Inferior parietal cortex (tissue), 1 donor: ENCODE measurements at regions not wholly inside any gene's neighbourhood (a gene's known extent, or its start where the extent isn't known, plus 50 kb on each side); places are given as distances from the start of the nearest gene placed in this dataset.

ENCODE experiments used
- DNase-seq: peaks from one replicate; pipeline ENCODE4 v3.0.0-alpha.2; 2016; ENCODE audit errors: extremely low spot score

GRCh38 chr5:143761663-143762062, 50.3 kb upstream of the HMHB1 start:
- DNase-seq, result no peak

- no peak for DNase-seq
Observed at GRCh38 chr5:143760755-143761154, 51.2 kb upstream of the HMHB1 start.

- DNase-seq, result no peak
Observed at GRCh38 chr5:143760131-143760505, 51.8 kb upstream of the HMHB1 start.

- DNase-seq, result peak; percentile 40
Observed at GRCh38 chr5:143759396-143760130, 52.4 kb upstream of the HMHB1 start.

- no peak for DNase-seq
Observed at GRCh38 chr5:143758750-143759149, 53.2 kb upstream of the HMHB1 start.

- no peak for DNase-seq
Observed at GRCh38 chr5:143758015-143758414, 53.9 kb upstream of the HMHB1 start.

GRCh38 chr5:143757116-143757515, 54.8 kb upstream of the HMHB1 start:
- no peak for DNase-seq

GRCh38 chr5:143755966-143756365, 56.0 kb upstream of the HMHB1 start:
- DNase-seq, result no peak

- no peak for DNase-seq
Observed at GRCh38 chr5:143752165-143752850, 59.7 kb upstream of the HMHB1 start.

- DNase-seq, result no peak
Observed at GRCh38 chr5:143751342-143751741, 60.6 kb upstream of the HMHB1 start.

GRCh38 chr5:143749581-143750205, 62.3 kb upstream of the HMHB1 start:
- DNase-seq, result no peak

- no peak for DNase-seq
Observed at GRCh38 chr5:143748516-143748915, 63.4 kb upstream of the HMHB1 start.

GRCh38 chr5:143742951-143743350, 69.0 kb upstream of the HMHB1 start:
- DNase-seq, result no peak

GRCh38 chr5:143741421-143741820, 70.5 kb upstream of the HMHB1 start:
- DNase-seq, result no peak

- DNase-seq, result no peak
Observed at GRCh38 chr5:143740956-143741355, 71.0 kb upstream of the HMHB1 start.

- no peak for DNase-seq
Observed at GRCh38 chr5:143739746-143740145, 72.2 kb upstream of the HMHB1 start.

GRCh38 chr5:143738417-143739401, 73.3 kb upstream of the HMHB1 start:
- DNase-seq, result no peak

GRCh38 chr5:143737062-143737461, 74.9 kb upstream of the HMHB1 start:
- DNase-seq, result no peak

GRCh38 chr5:143734456-143734780, 77.5 kb upstream of the HMHB1 start:
- DNase-seq, result no peak

- DNase-seq, result no peak
Observed at GRCh38 chr5:143733665-143734455, 78.1 kb upstream of the HMHB1 start.

- no peak for DNase-seq
Observed at GRCh38 chr5:143732402-143732801, 79.6 kb upstream of the HMHB1 start.
